WTC11 (cell line): ENCODE measurements at regions not wholly inside any gene's neighbourhood (a gene's known extent, or its start where the extent isn't known, plus 50 kb on each side); places are given as distances from the start of the nearest gene placed in this dataset.

Experiments used
- CTCF ChIP-seq: fragments of 200-600 bp; IDR thresholded peaks from 2 replicates; pipeline ENCODE4 v1.8.0; 2022; ENCODE audit warnings: antibody characterized with exemption
- NR1H2 ChIP-seq: sonication (generic); formaldehyde crosslinking; IDR thresholded peaks from 2 replicates; pipeline ENCODE4 v1.9.0; 2021; ENCODE audit warnings: mild to moderate bottlenecking, moderate library complexity, missing genetic modification reagents
- ZNF423 ChIP-seq: fragments of 250-450 bp; sonication (Bioruptor Pico); IDR thresholded peaks from 2 replicates; pipeline ENCODE4 v2.1.2; 2022; ENCODE audit warnings: mild to moderate bottlenecking, moderate library complexity
- TF ChIP-seq, protein P1 (sequence below): sonication (generic); formaldehyde crosslinking; IDR thresholded peaks from 2 replicates; pipeline ENCODE4 v1.8.1; 2023; ENCODE audit warnings: mild to moderate bottlenecking, missing genetic modification reagents, moderate library complexity

DNA sequence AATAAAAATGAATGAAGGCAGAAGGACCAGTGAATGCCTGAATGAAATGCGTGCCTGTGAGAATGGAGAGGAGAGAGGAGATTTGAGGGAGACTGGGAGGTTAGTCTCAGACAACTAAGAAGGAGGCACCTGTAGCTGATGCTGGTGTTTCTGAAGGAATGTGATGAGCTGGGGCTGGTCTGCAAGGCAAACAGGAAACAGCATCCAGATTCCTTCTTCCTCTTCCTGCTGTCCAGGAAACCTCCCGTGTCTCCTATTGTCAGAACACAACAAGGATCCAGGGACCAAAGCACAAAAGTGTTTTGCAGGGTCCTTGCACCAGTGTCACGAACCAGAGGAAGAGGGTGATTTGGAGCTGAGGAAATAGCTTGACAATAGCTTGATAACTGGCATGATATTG, 50.4 kb upstream of the TAB2 start:
- TF ChIP-seq NR1H2 (CRISPR knock-in tag) (no peak), CTCF (no peak), ZNF423 (CRISPR knock-in tag) (no peak)
- TF ChIP-seq, protein P1, sequence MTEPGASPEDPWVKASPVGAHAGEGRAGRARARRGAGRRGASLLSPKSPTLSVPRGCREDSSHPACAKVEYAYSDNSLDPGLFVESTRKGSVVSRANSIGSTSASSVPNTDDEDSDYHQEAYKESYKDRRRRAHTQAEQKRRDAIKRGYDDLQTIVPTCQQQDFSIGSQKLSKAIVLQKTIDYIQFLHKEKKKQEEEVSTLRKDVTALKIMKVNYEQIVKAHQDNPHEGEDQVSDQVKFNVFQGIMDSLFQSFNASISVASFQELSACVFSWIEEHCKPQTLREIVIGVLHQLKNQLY (CRISPR knock-in tag): no peak
